ENCODE measurements at regions not wholly inside any gene's neighbourhood (a gene's known extent, or its start where the extent isn't known, plus 50 kb on each side); places are given as distances from the start of the nearest gene placed in this dataset.

DNA sequence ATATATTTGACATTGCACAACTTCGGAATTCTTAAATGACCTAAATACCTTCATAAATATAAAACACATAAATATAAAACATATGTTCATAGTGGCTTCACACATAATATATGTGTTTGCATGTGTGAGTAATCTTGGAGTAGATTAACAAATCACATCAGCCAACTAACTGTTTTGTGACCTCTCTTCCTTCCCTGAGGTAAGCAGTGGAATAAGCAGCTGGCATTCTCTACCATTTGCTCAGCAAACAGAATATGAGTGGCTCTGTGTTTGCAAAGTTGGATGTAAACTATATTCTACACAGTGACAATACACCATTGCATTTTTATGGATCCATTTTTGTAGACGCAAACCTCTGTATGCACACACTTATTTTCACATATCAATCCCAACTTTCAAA, 189.9 kb downstream of the ACER2 start:
- no peak for TF ChIP-seq POLR2A (IDR thresholded peaks at IDR 0.05)
- TF ChIP-seq, protein P1, sequence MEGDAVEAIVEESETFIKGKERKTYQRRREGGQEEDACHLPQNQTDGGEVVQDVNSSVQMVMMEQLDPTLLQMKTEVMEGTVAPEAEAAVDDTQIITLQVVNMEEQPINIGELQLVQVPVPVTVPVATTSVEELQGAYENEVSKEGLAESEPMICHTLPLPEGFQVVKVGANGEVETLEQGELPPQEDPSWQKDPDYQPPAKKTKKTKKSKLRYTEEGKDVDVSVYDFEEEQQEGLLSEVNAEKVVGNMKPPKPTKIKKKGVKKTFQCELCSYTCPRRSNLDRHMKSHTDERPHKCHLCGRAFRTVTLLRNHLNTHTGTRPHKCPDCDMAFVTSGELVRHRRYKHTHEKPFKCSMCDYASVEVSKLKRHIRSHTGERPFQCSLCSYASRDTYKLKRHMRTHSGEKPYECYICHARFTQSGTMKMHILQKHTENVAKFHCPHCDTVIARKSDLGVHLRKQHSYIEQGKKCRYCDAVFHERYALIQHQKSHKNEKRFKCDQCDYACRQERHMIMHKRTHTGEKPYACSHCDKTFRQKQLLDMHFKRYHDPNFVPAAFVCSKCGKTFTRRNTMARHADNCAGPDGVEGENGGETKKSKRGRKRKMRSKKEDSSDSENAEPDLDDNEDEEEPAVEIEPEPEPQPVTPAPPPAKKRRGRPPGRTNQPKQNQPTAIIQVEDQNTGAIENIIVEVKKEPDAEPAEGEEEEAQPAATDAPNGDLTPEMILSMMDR (IDR thresholded peaks at IDR 0.05) = no peak
